ENCODE measurements at regions not wholly inside any gene's neighbourhood (a gene's known extent, or its start where the extent isn't known, plus 50 kb on each side); places are given as distances from the start of the nearest gene placed in this dataset.
A peak's percentile ranks its signal among the peaks of the same experiment; 100 is the strongest.

GRCh38 chr5:93809430-93809829 is 68.0 kb upstream of the POU5F2 start:
- H3K9me3 Mint-ChIP-seq (ENCODE audit: low read depth): no peaks in the 10 kb centered on the region
- DNase-seq (ENCODE audit: low spot score, unreplicated experiment): no peak
- H3K27me3 Mint-ChIP-seq: no peaks in the 10 kb centered on the region
- H3K36me3 Mint-ChIP-seq (ENCODE audit: insufficient read depth): peaks cover 3% of the 10 kb centered on the region
- H3K4me1 Mint-ChIP-seq (ENCODE audit: low read depth): peaks cover 9% of the 10 kb centered on the region
- no peak overlapping the region for H3K4me3 Mint-ChIP-seq (ENCODE audit: low read depth)
- no peak overlapping the region for H3K27ac Mint-ChIP-seq
- TF ChIP-seq CTCF (IDR thresholded peaks at IDR 0.05; ENCODE audit: unreplicated experiment): no peak

GRCh38 chr5:93807846-93808245 is 66.4 kb upstream of the POU5F2 start:
- H3K4me1 Mint-ChIP-seq (ENCODE audit: low read depth): peaks cover 9% of the 10 kb centered on the region
- no peaks in the 10 kb centered on the region for H3K36me3 Mint-ChIP-seq (ENCODE audit: insufficient read depth)
- no peak overlapping the region for H3K27ac Mint-ChIP-seq
- TF ChIP-seq CTCF (IDR thresholded peaks at IDR 0.05; ENCODE audit: unreplicated experiment): no peak
- no peak overlapping the region for H3K4me3 Mint-ChIP-seq (ENCODE audit: low read depth)
- no peaks in the 10 kb centered on the region for H3K27me3 Mint-ChIP-seq
- no peak for DNase-seq (ENCODE audit: low spot score, unreplicated experiment)
- no peaks in the 10 kb centered on the region for H3K9me3 Mint-ChIP-seq (ENCODE audit: low read depth)

- H3K27ac Mint-ChIP-seq: no peak overlapping the region
- no peak for TF ChIP-seq CTCF (IDR thresholded peaks at IDR 0.05; ENCODE audit: unreplicated experiment)
- peaks cover 13% of the 10 kb centered on the region for H3K4me1 Mint-ChIP-seq (ENCODE audit: low read depth)
- no peaks in the 10 kb centered on the region for H3K36me3 Mint-ChIP-seq (ENCODE audit: insufficient read depth)
- no peak for DNase-seq (ENCODE audit: low spot score, unreplicated experiment)
- no peak overlapping the region for H3K4me3 Mint-ChIP-seq (ENCODE audit: low read depth)
- no peaks in the 10 kb centered on the region for H3K27me3 Mint-ChIP-seq
- H3K9me3 Mint-ChIP-seq (ENCODE audit: low read depth): no peaks in the 10 kb centered on the region
Observed at GRCh38 chr5:93805616-93806379, 64.4 kb upstream of the POU5F2 start.

GRCh38 chr5:93800988-93801811 is 59.8 kb upstream of the POU5F2 start:
- peaks cover 6% of the 10 kb centered on the region for H3K4me1 Mint-ChIP-seq (ENCODE audit: low read depth)
- no peaks in the 10 kb centered on the region for H3K9me3 Mint-ChIP-seq (ENCODE audit: low read depth)
- H3K27me3 Mint-ChIP-seq: no peaks in the 10 kb centered on the region
- H3K27ac Mint-ChIP-seq: no peak overlapping the region
- no peak for DNase-seq (ENCODE audit: low spot score, unreplicated experiment)
- peak; percentile 84 for TF ChIP-seq CTCF (IDR thresholded peaks at IDR 0.05; ENCODE audit: unreplicated experiment)
- H3K4me3 Mint-ChIP-seq (ENCODE audit: low read depth): no peak overlapping the region
- H3K36me3 Mint-ChIP-seq (ENCODE audit: insufficient read depth): no peaks in the 10 kb centered on the region

- Mint-ChIP-seq H3K36me3 (ENCODE audit: insufficient read depth) (no peaks in the 10 kb centered on the region), H3K27ac (no peak overlapping the region), H3K9me3 (ENCODE audit: low read depth) (no peaks in the 10 kb centered on the region), H3K4me1 (ENCODE audit: low read depth) (peaks cover 14% of the 10 kb centered on the region), H3K4me3 (ENCODE audit: low read depth) (no peak overlapping the region), H3K27me3 (no peaks in the 10 kb centered on the region)
- no peak for TF ChIP-seq CTCF (IDR thresholded peaks at IDR 0.05; ENCODE audit: unreplicated experiment)
- no peak for DNase-seq (ENCODE audit: low spot score, unreplicated experiment)
Observed at GRCh38 chr5:93794954-93795353, 53.6 kb upstream of the POU5F2 start.

Measured in progenitor cell of endocrine pancreas (in vitro differentiated cells).